ENCODE measurements at regions not wholly inside any gene's neighbourhood (a gene's known extent, or its start where the extent isn't known, plus 50 kb on each side); places are given as distances from the start of the nearest gene placed in this dataset.

DNA sequence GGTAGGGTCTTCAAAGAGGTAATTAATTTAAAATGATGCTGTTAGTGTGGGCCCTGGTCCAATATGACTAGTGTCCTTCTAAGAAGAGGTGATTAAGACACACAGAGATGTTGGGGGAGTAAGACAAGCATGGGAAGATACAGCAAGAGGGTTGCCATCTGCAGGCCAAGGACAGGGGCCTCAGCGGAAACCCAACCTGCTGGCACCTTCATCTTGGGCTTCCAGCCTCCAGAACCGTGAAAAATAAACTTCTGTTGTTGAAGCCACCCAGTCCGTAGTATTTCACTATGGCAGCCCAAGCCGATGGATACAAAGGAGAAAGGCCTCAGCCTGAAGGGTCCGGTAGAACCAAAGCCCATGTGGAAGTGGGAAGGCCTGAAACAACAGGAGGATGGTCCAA is 161.7 kb upstream of the UBE2E1 start:
- TF ChIP-seq, protein P1, sequence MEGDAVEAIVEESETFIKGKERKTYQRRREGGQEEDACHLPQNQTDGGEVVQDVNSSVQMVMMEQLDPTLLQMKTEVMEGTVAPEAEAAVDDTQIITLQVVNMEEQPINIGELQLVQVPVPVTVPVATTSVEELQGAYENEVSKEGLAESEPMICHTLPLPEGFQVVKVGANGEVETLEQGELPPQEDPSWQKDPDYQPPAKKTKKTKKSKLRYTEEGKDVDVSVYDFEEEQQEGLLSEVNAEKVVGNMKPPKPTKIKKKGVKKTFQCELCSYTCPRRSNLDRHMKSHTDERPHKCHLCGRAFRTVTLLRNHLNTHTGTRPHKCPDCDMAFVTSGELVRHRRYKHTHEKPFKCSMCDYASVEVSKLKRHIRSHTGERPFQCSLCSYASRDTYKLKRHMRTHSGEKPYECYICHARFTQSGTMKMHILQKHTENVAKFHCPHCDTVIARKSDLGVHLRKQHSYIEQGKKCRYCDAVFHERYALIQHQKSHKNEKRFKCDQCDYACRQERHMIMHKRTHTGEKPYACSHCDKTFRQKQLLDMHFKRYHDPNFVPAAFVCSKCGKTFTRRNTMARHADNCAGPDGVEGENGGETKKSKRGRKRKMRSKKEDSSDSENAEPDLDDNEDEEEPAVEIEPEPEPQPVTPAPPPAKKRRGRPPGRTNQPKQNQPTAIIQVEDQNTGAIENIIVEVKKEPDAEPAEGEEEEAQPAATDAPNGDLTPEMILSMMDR (IDR thresholded peaks at IDR 0.05): no peak
- Histone ChIP-seq H3K9me3 (no peaks in the 10 kb centered on the region), H3K27me3 (ENCODE audit: insufficient read depth in 3 of 3, low read length in 2 of 3) (no peaks in the 10 kb centered on the region), H3K4me3 (no peak overlapping the region), H3K4me1 (no peaks in the 10 kb centered on the region), H3K36me3 (ENCODE audit: insufficient read depth in 1 of 2, low read depth in 1 of 2) (no peaks in the 10 kb centered on the region), H3K27ac (no peak overlapping the region)
- WGBS, 3 donors: 93 to 97% (median 97%) methylated on average over 5 of the region's 5 CpGs
- intact Hi-C loops (cut with DNase I): no loop called here
- ATAC-seq (no peak), DNase-seq (no peak)

DNA sequence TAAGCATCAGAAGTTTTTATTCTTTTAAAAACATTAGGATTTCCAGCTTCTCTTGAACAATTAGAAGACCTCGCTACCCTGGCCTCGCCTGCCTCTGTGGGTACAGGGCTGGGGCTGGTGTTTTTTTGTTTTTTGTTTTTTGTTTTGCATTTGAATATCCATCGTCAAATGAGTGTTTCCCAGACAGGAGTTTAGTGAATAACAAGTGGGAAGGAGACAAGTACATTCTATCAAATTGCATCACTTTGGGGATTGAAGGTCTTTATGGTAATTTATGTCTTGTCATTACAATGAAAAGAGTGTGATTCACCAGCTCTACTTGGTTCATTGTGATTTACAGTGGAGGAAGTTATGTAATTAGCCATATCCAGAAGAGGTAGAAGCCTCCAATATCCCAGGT is 161.1 kb upstream of the UBE2E1 start:
- intact Hi-C loops (cut with DNase I): no loop called here
- Histone ChIP-seq H3K9me3 (no peaks in the 10 kb centered on the region), H3K36me3 (ENCODE audit: insufficient read depth in 1 of 2, low read depth in 1 of 2) (no peaks in the 10 kb centered on the region), H3K27me3 (ENCODE audit: insufficient read depth in 3 of 3, low read length in 2 of 3) (no peaks in the 10 kb centered on the region), H3K4me3 (no peak overlapping the region), H3K27ac (no peak overlapping the region), H3K4me1 (peaks cover under 1% of the 10 kb centered on the region)
- no peak for DNase-seq
- TF ChIP-seq, protein P1 (IDR thresholded peaks at IDR 0.05): no peak
- ATAC-seq: no peak
- 94 to 96% (median 94%) methylated on average over 3 of the region's 3 CpGs for WGBS, 3 donors

DNA sequence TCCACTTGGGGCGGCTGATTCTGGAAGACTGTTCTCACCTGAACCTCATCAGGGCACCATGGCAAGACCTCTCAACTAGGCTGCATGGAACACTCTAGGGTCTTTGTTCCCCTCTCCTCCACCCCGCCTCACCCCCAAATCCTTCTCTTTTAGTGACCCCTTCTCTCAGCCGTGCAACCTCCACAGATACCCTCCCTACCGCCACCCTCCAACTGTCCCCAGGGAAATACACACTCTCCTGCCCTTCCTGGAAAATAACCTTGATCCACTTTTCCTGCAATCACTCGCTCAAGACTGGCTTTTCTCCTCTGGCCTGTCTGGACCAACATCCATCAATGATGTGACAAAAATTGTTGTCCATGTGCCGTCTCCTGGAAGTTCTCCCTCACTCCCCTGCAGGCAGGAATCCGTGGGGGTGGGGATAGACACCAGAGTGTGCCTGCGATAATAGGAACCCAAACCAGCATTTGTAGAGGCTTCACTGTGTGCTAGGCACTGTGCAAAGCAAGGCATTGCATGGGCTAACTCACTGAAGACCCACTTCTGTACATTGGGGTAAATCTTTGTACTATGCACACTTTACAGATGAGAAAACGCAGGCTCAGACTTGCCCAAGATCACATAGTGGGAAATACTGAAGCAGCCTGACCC is 160.1 kb upstream of the UBE2E1 start:
- 86 to 90% (median 90%) methylated on average over 9 of the region's 9 CpGs for WGBS, 3 donors
- intact Hi-C loops (cut with DNase I): no loop called here

DNA sequence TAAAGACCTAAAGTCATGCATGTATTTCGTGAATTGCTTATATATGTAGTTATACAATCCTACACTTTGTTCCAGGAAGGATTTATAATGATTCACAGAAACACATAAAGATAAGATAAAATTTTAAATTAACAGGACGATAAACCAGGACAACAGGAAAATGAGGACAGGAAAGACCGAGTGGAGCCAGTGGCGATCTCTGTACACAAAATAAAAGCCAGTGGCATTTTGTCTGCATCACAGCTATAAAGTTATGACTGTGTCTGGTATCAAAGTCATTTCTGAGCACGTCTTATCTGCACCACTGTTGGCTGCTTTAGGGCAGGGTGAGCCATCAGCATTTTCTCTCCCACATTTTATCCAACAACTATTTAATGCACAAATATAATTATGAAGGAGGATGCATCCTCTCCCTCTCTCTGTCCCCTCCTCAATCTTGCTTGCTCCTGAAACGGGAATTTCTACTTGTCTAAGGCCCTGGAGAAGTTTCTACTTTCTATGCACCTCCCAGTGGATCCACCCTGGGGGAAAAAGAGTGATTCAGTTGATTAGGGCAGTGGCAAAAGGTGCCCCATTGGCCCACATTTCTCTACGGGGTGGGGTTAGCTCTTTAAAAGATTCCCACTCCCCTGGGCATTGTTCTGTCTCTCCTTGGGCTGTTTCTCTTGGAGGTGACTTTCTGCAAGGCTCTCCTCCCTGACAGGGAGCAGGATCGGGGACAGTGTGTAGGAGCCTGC is 159.4 kb upstream of the UBE2E1 start:
- DNase-seq (no peak), ATAC-seq (no peak)
- 60 to 72% (median 67%) methylated on average over 8 of the region's 8 CpGs for WGBS, 3 donors
- Histone ChIP-seq H3K4me1 (peaks cover 13% of the 10 kb centered on the region), H3K4me3 (no peak overlapping the region), H3K9me3 (no peaks in the 10 kb centered on the region), H3K36me3 (ENCODE audit: insufficient read depth in 1 of 2, low read depth in 1 of 2) (no peaks in the 10 kb centered on the region), H3K27ac (no peak overlapping the region), H3K27me3 (ENCODE audit: insufficient read depth in 3 of 3, low read length in 2 of 3) (no peaks in the 10 kb centered on the region)
- intact Hi-C loops (cut with DNase I): no loop called here
- TF ChIP-seq, protein P1 (IDR thresholded peaks at IDR 0.05): no peak

More for the DNA sequence above, 160.1 kb upstream of the UBE2E1 start:
- Histone ChIP-seq H3K9me3 (no peaks in the 10 kb centered on the region), H3K27me3 (ENCODE audit: insufficient read depth in 3 of 3, low read length in 2 of 3) (no peaks in the 10 kb centered on the region), H3K36me3 (ENCODE audit: insufficient read depth in 1 of 2, low read depth in 1 of 2) (no peaks in the 10 kb centered on the region), H3K27ac (no peak overlapping the region), H3K4me1 (peaks cover 9% of the 10 kb centered on the region), H3K4me3 (no peak overlapping the region)
- ATAC-seq (no peak), DNase-seq (no peak)
- TF ChIP-seq, protein P1 (IDR thresholded peaks at IDR 0.05): no peak

Measured in psoas muscle (tissue), 7 donors.